ENCODE measurements at regions not wholly inside any gene's neighbourhood (a gene's known extent, or its start where the extent isn't known, plus 50 kb on each side); places are given as distances from the start of the nearest gene placed in this dataset.

- peak in 1 of 2 donors; percentile 49 for DNase-seq
Observed at GRCh38 chr14:98185036-98185435, 1087.0 kb downstream of the BCL11B start.

GRCh38 chr14:98186140-98186539 is 1085.9 kb downstream of the BCL11B start:
- Histone ChIP-seq H3K27me3 (ENCODE audit: control insufficient read depth, insufficient read depth, low read length) (no peaks in the 10 kb centered on the region), H3K4me1 (ENCODE audit: control insufficient read depth, insufficient read depth, low read length) (peaks cover 50% of the 10 kb centered on the region), H3K27ac (ENCODE audit: low read length) (no peak overlapping the region), H3K9me3 (ENCODE audit: control insufficient read depth, insufficient read depth, low read length) (no peaks in the 10 kb centered on the region), H3K36me3 (ENCODE audit: control insufficient read depth, insufficient read depth, low read length) (no peaks in the 10 kb centered on the region), H3K4me3 (ENCODE audit: low read length) (no peak overlapping the region)
- ATAC-seq (no peak), DNase-seq (no peak)
- 93% methylated on average over 3 of the region's 3 CpGs for WGBS (ENCODE audit: insufficient coverage)
- H3K9me3 Mint-ChIP-seq: peaks cover 0 to 2% of the 10 kb centered on the region in 2 donors
- peaks cover 0 to 1% of the 10 kb centered on the region in 2 donors for H3K27me3 Mint-ChIP-seq (ENCODE audit: low read depth in 2 of 2)
- no peak for TF ChIP-seq CTCF (IDR thresholded peaks at IDR 0.05)
- H3K4me3 Mint-ChIP-seq: no peak overlapping the region
- H3K4me1 Mint-ChIP-seq: peaks cover 66 to 78% of the 10 kb centered on the region in 2 donors
- H3K27ac Mint-ChIP-seq: no peak overlapping the region
- intact Hi-C loops (cut with micrococcal nuclease): no loop called here
- H3K36me3 Mint-ChIP-seq: peaks cover 8% of the 10 kb centered on the region

More at GRCh38 chr14:98185036-98185435, 1087.0 kb downstream of the BCL11B start:
- Histone ChIP-seq H3K36me3 (ENCODE audit: control insufficient read depth, insufficient read depth, low read length) (no peaks in the 10 kb centered on the region), H3K4me3 (ENCODE audit: low read length) (no peak overlapping the region), H3K4me1 (ENCODE audit: control insufficient read depth, insufficient read depth, low read length) (peaks cover 46% of the 10 kb centered on the region), H3K9me3 (ENCODE audit: control insufficient read depth, insufficient read depth, low read length) (no peaks in the 10 kb centered on the region), H3K27me3 (ENCODE audit: control insufficient read depth, insufficient read depth, low read length) (no peaks in the 10 kb centered on the region), H3K27ac (ENCODE audit: low read length) (no peak overlapping the region)
- 61% methylated on average over 8 of the region's 8 CpGs for WGBS (ENCODE audit: insufficient coverage)
- H3K27ac Mint-ChIP-seq: peak overlapping the region in 1 of 2 donors; percentile 74
- no peaks in the 10 kb centered on the region for H3K9me3 Mint-ChIP-seq
- peaks cover 0 to 5% of the 10 kb centered on the region in 2 donors for H3K27me3 Mint-ChIP-seq (ENCODE audit: low read depth in 2 of 2)
- intact Hi-C loops (cut with micrococcal nuclease): no loop called here
- H3K36me3 Mint-ChIP-seq: no peaks in the 10 kb centered on the region
- TF ChIP-seq CTCF (IDR thresholded peaks at IDR 0.05): no peak
- ATAC-seq: no peak
- peak overlapping the region; percentile 54 for H3K4me3 Mint-ChIP-seq
- H3K4me1 Mint-ChIP-seq: peaks cover 60 to 67% of the 10 kb centered on the region in 2 donors

GRCh38 chr14:98187281-98187680 is 1084.7 kb downstream of the BCL11B start:
- Histone ChIP-seq H3K4me1 (ENCODE audit: control insufficient read depth, insufficient read depth, low read length) (peaks cover 50% of the 10 kb centered on the region), H3K27ac (ENCODE audit: low read length) (peak overlapping the region; percentile 76), H3K27me3 (ENCODE audit: control insufficient read depth, insufficient read depth, low read length) (no peaks in the 10 kb centered on the region), H3K4me3 (ENCODE audit: low read length) (no peak overlapping the region), H3K9me3 (ENCODE audit: control insufficient read depth, insufficient read depth, low read length) (no peaks in the 10 kb centered on the region), H3K36me3 (ENCODE audit: control insufficient read depth, insufficient read depth, low read length) (no peaks in the 10 kb centered on the region)
- Mint-ChIP-seq H3K27ac (peak overlapping the region; percentile 45 to 86), H3K4me1 (peaks cover 71 to 77% of the 10 kb centered on the region in 2 donors), H3K9me3 (peaks cover 0 to 2% of the 10 kb centered on the region in 2 donors), H3K27me3 (ENCODE audit: low read depth in 2 of 2) (no peaks in the 10 kb centered on the region), H3K36me3 (peaks cover 8% of the 10 kb centered on the region), H3K4me3 (no peak overlapping the region)
- DNase-seq (peak in 1 of 2 donors; percentile 51), ATAC-seq (no peak)
- no peak for TF ChIP-seq CTCF (IDR thresholded peaks at IDR 0.05)
- WGBS (ENCODE audit: insufficient coverage): 92% methylated on average over 1 of the region's 2 CpGs
- intact Hi-C loops (cut with micrococcal nuclease): no loop called here

- no peaks in the 10 kb centered on the region for H3K27me3 Mint-ChIP-seq (ENCODE audit: low read depth in 2 of 2)
- Histone ChIP-seq H3K36me3 (ENCODE audit: control insufficient read depth, insufficient read depth, low read length) (no peaks in the 10 kb centered on the region), H3K27ac (ENCODE audit: low read length) (peak overlapping the region; percentile 76), H3K4me3 (ENCODE audit: low read length) (no peak overlapping the region), H3K9me3 (ENCODE audit: control insufficient read depth, insufficient read depth, low read length) (no peaks in the 10 kb centered on the region), H3K4me1 (ENCODE audit: control insufficient read depth, insufficient read depth, low read length) (peaks cover 43% of the 10 kb centered on the region), H3K27me3 (ENCODE audit: control insufficient read depth, insufficient read depth, low read length) (no peaks in the 10 kb centered on the region)
- peak overlapping the region; percentile 86 to 87 for H3K27ac Mint-ChIP-seq
- TF ChIP-seq CTCF (IDR thresholded peaks at IDR 0.05): no peak
- peaks cover 0 to 2% of the 10 kb centered on the region in 2 donors for H3K9me3 Mint-ChIP-seq
- peak overlapping the region; percentile 74 for H3K4me3 Mint-ChIP-seq
- 62% methylated on average over 1 of the region's 1 CpG for WGBS (ENCODE audit: insufficient coverage)
- DNase-seq: peak in 1 of 2 donors; percentile 64
- H3K4me1 Mint-ChIP-seq: peaks cover 70 to 73% of the 10 kb centered on the region in 2 donors
- intact Hi-C loops (cut with micrococcal nuclease): no loop called here
- peaks cover 8% of the 10 kb centered on the region for H3K36me3 Mint-ChIP-seq
- peak; percentile 71 to 78 (median 75) for ATAC-seq
Observed at GRCh38 chr14:98189062-98189461, 1082.9 kb downstream of the BCL11B start.
